ENCODE measurements at regions not wholly inside any gene's neighbourhood (a gene's known extent, or its start where the extent isn't known, plus 50 kb on each side); places are given as distances from the start of the nearest gene placed in this dataset.

DNA sequence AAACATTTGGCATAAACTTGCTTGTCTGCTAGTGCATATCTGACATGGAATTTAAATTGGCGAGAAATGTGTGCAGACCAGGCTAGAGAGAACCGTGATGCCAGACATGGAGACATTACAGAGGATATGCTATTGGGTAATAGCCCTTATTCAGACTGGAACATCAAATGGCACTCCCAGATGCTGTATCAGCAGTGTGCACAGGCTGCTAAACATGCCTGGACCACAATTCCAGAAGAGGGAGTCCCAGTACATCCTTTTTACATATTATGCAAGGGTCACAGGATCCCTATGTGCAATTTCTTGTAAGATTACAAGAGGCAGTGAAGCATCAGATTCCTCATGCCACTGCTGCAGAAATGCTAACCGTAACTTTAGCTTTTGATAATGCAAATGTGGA, 354.5 kb upstream of the FOXG1 start:
- Histone ChIP-seq H3K27ac (no peak overlapping the region), H3K4me3 (no peak overlapping the region)

DNA sequence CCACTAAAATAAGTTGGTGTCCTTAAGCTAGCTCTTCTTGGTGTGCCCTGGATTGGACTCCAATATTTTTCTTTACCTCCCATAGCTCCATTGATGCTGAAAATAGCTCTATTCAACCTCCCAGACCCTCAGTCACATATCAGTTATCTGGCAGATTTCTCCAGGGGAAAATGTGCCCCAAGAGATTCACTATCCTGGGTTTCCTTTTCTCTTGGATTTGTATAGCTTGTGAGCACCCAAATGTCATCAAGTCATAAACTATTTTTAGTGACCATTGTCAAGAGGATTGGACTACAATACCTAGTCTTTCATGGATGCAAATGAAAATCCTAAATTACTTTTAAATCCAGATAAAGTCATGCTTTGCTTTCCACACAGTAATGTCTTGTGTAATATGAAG, 339.6 kb upstream of the FOXG1 start:
- H3K4me3 ChIP-seq, result no peak overlapping the region
- H3K27ac ChIP-seq, result no peak overlapping the region

DNA sequence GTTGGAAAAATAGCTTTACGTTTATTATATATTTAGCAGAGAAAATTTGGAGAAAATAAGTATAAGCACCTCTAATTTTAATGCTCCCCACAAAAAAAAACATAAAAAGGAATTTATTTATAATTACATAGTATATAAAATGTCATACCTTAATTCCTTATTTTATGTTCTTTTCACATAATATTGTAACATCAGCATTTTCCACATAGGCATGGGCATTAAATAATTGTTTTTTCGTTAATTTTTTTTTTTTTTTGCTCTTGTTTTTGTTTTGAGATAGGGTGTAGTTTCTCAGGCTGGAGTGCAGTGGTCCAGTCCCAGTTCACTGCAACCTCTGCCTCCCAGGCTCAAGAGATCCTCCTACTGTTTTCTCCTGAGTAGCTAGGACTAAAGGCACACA, 329.8 kb upstream of the FOXG1 start:
- no peak overlapping the region for H3K4me3 ChIP-seq

DNA sequence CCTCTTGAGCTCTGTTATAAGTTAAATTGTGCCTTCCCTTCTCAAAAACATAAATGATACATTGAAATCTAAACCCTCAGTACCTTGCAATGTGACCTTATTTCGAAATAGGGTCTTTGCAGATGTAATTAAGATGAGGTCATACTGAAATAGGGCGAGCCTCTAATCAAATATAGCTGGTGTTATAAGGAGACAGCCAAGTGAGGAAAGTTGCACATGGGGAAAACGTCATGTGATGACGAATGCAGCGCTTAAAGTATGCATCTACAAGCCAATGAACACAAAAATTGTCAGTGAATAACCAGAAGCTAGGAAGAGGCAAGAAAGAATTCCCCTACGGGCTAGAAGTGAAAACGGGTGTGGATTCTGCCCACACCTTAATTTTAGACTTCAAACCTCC, 305.2 kb upstream of the FOXG1 start:
- Histone ChIP-seq H3K27ac (no peak overlapping the region), H3K4me3 (no peak overlapping the region)

More for the DNA sequence above, 329.8 kb upstream of the FOXG1 start:
- no peak overlapping the region for H3K27ac ChIP-seq

DNA sequence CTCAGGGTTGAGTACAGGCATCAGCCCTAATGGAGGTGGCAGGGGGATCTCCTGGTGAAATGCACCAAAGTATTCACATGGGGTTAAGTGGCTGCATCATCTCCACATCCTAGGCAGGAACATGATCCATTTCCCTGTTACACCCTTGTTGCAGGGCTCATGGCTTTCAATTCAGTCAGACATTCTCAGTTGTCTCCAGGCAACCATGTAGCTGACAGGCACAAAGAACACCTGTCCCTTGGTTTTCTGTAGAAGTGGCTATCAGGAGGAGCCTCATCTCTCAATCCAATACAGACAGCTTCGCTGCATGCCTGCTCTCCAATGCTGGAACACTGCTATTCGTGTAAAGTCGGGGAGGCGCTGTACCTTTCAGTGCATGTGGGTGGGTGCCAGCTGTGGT, 299.0 kb upstream of the FOXG1 start:
- Histone ChIP-seq H3K27ac (no peak overlapping the region), H3K4me3 (no peak overlapping the region)

DNA sequence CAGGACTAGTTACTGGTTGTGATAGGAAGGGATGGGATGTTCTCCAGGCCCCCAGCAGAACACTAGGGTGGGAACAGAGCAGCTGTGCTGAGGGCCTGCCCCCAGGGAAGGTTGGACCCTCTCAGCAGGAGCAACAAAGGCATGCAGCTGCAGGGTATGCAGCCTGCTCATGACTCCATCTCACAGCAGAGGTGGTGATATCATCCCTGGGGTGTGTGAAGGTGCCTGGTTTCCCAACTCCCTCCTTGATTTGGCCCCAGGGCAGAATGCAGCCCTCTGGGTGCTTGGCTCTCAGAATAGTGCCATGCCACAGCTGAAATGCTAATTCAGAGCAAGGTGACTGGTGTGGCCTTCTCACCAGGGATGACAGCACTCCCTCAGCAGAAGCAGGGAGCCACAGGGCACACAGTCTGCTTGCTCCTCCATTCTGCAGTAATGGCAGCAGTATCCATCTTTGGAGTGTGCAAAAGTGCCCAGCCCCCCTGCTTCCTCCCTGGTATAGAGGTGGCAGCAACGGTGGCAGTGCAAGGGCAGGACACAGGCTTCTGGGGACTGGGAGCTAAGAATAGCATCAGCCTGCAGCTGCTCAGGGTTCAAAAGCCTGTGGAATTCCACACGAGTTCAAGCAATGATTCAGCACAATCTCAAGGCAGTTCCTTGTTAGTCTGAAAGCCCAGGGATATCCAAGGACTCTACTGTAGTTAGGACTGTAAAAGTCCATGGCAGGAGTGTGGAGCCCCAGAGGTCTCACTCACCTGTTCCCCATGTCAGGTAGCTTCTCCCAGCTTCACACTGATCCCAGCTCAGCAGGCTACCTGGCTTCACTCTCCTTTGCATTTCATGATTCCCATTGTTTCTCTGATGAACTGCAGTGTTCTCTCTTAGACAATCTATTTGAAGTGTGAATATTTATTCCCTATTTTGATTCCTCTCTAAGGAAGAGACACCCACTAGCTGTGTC, 298.1 kb upstream of the FOXG1 start:
- Histone ChIP-seq H3K4me3 (no peak overlapping the region), H3K27ac (no peak overlapping the region)

DNA sequence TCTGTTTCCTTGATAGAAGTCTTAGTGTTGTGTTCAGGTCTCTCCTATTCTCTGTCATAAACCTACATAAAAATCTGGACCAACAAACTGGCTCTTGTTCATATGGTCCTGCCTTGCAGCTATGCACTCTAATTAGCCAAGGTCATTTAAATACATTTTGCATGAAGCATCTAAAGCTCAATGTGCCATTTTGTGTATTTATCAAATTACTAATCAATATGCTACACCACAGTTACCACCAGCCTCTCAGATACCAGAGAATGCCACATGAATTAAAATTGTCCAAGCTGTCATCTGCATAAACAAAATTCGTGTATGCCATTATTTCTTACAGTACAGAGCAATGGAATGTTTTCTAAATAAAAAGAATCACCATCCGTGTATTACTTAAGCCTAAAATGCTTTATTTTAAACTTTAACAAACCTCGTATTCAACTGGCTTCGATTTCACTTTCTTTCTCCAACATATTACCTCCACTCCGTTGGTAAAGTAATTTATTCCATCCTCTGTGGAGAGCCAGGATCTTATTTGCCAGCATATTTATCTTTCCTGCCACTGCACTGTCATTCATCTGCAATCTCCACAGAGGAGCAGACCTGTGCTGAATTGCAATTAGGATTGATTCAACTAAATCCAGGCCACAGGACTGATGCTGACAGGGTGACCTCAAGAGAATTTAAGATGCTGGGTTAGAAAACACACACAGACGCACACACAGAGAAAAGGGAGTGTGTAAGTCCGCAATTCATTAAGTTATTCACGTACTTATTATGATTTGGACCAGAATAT, 284.1 kb upstream of the FOXG1 start:
- Histone ChIP-seq H3K27ac (no peak overlapping the region), H3K4me3 (no peak overlapping the region)

DNA sequence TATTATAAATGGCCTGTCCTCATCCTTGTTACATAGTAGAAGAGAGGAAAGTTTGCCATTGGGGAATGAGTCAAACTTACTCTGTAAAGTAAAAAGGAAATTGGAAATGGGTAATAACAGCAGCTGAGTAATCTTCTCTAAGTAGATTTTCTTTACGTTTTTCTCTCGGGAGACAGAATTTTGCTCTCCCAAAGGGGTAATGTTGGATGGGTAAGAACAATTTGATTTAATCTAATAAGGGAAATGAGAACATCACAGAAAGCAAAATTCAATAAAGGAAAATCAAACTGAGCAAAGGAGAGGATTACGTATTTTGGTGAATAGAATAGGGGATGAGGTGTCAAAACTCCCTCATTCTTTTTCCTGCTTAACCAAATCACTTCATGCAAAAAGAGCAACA, 283.1 kb upstream of the FOXG1 start:
- H3K27ac ChIP-seq, result no peak overlapping the region
- no peak overlapping the region for H3K4me3 ChIP-seq

DNA sequence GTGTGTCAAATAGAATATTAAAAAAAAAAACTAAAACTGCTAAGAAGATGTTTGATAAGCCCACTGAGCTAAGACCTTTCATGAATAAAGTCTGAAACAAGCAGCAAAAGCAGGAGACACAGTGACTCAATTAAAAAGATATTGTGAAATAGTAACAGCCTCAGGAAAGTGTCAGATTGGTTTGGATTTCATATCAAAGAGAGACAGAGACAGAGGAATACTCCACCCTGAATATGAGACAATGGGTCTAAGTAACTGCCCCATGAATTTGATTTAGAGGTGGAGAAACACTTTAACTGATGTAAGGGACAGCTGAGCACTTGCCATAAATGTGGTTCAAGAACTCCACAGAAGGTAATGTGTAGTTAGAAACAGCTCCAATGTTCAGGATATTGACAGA, 277.9 kb upstream of the FOXG1 start:
- Histone ChIP-seq H3K4me3 (no peak overlapping the region), H3K27ac (no peak overlapping the region)

DNA sequence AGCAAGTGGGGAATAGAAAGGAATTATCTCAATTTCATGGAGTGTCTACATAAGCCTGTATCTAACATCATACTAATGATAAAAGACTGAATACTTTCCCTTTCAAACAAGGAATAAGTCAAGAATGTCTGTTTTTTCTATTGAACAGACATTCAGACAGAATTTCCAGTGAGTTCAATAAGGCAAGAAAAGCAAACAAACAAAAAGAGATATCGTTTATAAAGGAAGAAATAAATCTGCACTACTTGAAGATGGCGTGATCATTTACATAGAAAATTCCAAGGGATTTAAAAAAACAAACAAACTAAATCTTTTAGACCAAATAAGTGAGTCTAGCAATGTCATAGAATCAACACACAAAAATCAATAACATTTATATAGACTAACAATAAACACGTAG, 273.1 kb upstream of the FOXG1 start:
- Histone ChIP-seq H3K4me3 (no peak overlapping the region), H3K27ac (no peak overlapping the region)

DNA sequence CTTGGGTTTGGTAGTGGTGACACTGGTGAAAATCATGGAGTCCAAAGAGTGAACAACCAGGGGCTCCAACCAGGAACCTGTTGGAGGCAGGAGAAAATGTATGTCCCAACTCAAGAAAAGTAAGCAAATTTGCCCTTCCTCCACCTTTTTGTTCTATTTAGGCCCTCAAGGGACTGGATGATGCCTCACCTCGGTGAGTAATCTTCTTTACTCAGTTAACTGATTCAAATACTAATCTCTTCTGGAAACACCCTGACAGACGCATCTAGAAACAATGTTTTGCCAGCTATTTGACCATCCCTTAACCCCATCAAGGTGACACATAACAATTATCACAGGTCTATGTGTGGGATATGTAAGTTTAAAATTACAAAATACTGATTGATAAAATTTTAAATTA, 272.4 kb upstream of the FOXG1 start:
- no peak overlapping the region for H3K4me3 ChIP-seq
- no peak overlapping the region for H3K27ac ChIP-seq

DNA sequence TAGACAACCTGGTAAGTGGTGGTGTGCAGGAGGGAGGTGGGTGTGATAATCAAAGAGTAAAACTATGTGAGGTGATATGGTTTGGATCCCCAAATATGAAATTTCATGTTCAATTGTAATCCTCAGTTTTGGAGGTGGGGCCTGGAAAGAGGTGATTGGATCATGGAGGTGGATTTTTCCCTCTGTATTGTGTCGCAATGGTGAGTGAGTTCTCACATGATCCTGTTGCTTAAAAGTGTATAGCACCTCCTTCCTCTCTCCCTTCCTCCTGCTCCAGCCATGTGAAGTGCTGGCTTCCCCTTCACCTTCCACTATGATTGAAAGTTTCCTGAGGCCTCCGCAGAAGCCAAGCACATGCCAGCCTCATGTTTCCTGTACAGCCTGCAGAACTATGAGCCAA, 270.2 kb upstream of the FOXG1 start:
- H3K4me3 ChIP-seq, result no peak overlapping the region
- H3K27ac ChIP-seq, result no peak overlapping the region

DNA sequence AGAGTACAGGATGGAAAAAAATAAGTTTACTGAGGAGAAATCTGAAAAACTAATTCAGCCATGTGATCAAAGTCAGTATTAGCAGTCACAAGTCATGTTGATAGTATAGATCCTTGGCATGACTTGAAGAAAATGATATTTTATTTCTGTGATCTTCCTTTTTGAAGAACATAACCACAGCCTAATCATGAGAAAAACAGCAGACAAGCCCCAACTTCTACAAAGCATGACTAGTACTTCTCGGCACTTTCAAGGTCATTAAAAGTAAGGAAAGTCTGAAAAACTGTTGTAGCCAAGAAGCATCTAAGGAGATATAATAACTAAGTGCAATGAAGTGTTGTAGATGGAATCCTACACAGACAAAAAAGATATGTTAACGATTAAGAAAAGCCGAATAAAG, 264.1 kb upstream of the FOXG1 start:
- Histone ChIP-seq H3K27ac (no peak overlapping the region), H3K4me3 (no peak overlapping the region)

DNA sequence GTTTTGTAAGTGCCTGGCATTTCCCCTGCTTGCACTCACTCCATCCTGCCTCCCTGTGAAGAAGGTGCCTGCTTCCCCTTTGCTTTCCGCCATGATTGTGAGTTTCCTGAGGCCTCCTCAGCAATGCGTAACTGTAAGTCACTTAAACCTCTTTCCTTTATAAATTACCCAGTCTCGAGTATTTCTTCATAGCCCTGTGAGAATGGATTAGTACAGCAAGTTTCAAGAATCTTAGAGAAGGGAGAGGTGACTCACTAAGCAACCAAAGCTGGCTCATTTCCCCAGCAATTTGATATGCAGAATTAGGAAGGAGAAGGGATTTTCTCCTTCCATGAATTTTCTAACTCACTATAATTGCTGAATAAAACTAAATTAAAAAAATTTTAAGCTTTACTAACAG, 251.0 kb upstream of the FOXG1 start:
- H3K4me3 ChIP-seq, result no peak overlapping the region
- H3K27ac ChIP-seq, result no peak overlapping the region

DNA sequence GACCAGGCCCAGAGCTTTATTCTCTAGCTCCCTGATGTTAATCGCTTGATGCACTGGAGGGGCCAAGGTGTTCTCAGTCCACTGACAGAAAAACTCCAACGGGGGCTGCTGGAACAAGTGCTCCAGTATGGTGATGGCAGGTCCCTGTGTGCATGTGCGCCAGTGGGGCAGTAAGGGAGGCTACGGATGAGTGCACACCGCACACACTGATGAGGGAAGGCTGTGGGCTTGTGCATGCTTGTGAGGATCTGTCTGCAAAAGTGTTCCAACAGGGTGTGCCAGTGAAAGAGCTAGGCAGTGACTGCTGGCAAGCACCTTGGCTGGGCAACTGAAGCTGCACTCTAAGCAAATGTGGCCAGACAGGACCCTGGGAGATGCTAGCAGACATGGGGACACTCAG, 229.7 kb upstream of the FOXG1 start:
- no peak overlapping the region for H3K4me3 ChIP-seq
- no peak overlapping the region for H3K27ac ChIP-seq

DNA sequence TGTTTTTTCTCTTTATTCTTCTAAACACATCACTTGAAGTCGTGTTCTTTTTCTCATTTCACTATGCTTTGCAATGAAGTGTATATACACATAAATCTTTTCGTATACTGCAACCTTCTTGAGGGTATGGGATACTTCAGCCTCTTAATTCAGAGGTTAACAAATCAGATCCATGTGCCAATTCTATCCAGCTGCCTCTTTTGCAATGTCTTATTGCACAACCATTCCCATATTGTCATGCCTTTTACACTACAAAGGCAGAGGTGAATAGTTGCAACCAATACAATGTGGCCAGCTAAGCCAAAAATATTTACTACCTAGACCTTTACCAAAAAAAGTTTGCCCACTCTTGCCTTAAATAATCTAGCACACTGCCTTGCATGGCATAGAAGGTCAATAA, 224.5 kb upstream of the FOXG1 start:
- no peak overlapping the region for H3K4me3 ChIP-seq
- no peak overlapping the region for H3K27ac ChIP-seq

DNA sequence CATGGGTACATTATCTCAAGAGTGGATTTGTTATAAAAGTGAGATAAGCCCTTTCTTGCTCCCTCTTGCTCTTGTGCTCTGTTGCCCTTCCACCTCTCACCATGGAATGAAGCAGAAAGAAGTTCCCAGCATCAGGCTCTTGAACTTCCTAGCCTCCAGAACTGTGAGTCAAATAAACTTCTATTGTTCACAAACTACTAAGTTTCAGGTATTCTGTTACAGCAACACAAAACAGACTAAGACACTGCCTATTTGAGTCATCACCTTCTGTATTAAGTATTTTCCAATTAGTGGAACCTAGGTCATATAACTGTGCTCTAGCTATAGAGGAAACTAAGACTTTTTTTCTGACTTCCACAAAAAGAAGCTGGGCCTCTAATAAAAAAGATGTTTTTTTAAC, 201.2 kb upstream of the FOXG1 start:
- no peak overlapping the region for H3K27ac ChIP-seq
- no peak overlapping the region for H3K4me3 ChIP-seq

DNA sequence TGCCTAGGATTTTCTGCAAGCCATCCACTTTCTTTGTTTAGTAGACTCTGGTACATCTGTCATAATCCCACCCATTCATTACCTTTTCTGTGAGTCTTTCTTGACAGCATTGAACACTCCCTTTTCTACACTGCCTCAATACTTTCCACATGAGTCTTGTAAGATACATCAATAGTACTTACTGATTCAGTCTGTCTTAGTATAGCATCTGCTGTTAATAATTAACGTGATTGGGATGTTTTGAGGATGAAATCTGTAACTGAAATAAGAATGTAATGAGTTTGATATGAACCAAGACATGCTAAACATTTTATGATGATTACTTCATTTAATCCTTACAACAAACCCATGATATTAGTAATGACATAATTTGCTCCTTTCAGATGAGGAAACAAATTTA, 196.2 kb upstream of the FOXG1 start:
- Histone ChIP-seq H3K27ac (no peak overlapping the region), H3K4me3 (no peak overlapping the region)

DNA sequence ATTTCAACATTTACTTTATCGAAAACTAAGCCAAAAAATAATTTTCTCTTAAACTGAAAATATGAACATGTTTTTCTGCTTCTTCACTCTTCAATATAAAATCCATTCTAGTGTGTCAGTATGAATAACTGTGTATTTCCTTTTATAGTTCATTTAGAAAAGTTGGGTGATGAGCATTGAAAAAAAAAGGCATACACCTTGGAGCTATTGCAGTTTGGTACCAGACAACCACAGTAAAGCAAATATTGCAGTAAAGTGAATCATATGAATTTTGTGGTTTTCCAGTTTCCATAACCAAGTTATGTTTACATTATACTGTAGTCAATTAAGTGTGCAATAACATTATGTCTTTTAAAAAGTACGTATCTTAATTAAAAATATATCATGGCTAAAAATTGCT, 195.0 kb upstream of the FOXG1 start:
- no peak overlapping the region for H3K4me3 ChIP-seq
- no peak overlapping the region for H3K27ac ChIP-seq

DNA sequence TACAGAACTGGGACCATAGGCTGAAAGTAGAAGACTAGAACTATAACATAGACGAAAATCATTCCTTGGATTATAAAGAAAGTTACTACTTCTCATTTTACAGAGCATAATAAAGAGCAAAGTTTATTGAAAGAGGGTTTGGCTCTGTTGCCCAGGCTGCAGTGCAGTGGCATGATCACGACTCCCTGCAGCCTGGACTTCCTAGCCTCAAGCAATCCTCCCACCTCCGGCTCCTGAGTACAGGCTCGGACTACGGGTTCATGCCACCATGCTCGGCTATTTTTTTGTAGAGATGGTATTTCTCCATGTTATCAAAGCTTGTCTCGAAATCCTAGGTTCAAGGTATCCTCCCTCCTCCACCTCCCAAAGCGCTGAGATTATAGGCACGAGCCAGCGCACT, 190.1 kb upstream of the FOXG1 start:
- Histone ChIP-seq H3K4me3 (no peak overlapping the region), H3K27ac (no peak overlapping the region)

DNA sequence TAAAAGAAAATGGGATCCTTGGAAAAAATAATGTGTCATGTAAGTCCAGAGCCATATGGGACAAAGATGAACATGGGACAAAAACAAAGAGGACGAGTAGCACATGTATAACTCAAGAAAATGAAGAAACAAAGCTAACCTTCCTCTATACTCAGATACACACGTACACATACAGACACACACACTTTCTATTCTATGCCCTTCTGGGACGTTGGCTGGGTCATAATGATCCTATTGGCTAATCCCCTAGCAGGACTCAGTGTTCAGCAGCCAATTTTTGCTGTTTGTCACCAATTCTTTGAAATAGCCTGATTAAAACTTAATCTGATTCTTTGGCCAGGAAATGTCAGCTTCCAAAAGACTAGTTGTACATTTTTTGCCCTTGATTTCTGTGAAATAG, 189.4 kb upstream of the FOXG1 start:
- Histone ChIP-seq H3K27ac (no peak overlapping the region), H3K4me3 (no peak overlapping the region)

Data from skin epidermis (tissue), 12 donors.